NCI-H510A (cell line): ENCODE measurements at regions not wholly inside any gene's neighbourhood (a gene's known extent, or its start where the extent isn't known, plus 50 kb on each side); places are given as distances from the start of the nearest gene placed in this dataset.
"Not testable (repeated sequence)": the region's sequence is repeated elsewhere in the genome, so short reads cannot be mapped to it uniquely, and the experiment has no call there.

Source experiments
- DNase-seq: peaks from one replicate; lab custom pipeline; 2025; lab: John Stamatoyannopoulos, UW

DNA sequence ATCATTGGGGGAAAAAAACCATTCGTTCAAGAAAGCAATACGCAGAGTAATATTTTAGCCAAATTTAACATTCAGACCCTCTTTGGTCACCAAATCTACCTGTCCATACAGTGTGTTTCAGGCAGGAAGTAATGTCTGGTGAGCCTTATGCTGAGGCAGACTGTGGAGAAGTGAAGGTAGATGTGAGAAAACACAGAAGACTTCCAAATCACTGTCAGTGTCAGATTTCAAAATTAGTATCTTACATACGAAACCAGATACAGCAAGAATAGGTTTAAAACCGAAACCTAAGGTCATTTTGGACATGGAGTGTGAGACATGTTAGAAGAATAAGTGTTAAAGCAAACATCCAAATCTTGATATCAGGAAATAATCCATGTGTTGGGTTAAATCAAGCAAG is 664.5 kb upstream of the HTR2C start:
- DNase-seq: no peak

DNA sequence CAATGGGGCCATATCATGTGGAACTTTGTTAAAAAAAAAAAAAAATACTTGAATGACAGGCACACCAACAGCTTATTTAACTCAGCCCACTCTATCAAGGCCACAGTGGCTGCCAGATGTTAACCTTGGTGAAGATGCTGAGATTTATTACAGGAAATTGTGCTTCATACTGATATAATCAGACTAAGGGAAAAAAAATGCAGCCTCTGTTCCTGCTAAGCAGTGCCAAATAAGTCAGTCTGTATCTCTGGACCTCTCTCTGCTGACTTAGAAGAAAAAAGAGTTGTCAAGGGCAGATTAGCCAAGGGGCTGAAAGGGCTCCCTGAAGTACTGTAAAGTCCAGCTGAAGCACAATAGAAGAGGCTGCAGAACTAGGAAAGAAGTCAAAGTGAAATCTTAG is 677.7 kb upstream of the HTR2C start:
- no peak for DNase-seq

DNA sequence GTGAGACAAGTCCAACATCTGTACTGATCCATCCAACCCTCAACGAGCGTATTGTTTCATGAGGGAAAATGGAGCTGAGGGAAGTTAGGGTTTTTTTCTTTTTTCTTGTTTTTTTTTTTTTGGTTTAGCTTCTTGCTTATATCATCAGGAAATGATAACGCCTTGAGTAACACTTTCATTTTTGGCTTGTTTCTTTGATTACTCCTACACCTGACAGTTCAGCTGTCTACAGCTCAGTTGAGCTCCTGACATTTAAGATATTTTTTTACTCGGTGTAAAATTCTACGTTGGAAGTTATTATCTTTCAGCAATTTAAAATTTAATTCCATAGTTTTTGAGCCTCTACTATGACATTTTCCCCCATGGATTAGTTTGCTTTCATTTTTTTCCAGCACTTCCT is 691.0 kb upstream of the HTR2C start:
- DNase-seq: no peak

DNA sequence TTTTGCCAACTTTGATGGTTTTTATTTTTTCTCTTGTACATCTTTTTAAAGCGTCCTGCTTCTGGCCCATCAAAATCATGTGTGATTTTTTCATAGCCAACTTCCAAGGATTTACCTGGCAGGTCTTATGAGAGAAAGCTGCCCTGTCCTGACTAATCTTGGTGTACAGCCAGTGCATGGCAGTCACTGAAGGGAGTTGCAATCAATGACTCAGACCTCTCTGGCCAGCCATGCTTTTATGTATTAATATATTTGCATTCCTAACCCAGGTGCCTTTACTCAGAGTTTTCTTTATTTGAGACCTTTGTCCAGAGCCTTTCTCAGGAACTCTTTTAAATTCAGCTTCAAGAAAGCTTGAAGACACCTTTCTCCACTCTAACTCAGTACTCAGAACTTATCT is 691.5 kb upstream of the HTR2C start:
- DNase-seq: no peak

DNA sequence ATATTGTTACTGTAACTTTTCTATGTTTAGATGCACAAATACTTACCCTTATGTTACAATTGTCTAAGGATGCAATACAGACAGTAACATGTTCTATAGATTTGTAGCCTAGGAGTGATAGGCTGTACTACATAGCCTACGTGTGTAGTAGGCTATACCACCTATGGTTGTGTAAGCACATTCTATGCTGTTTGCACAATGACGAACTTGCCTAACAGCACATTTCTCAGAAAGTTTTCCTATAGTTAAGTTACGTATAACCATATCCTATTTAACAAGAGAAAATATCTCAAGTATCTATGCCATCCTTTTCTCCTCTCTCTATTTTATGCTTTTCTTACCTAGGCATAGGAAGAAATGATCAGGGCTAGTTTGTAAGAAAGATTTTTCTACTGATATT is 710.8 kb upstream of the HTR2C start:
- no peak for DNase-seq

DNA sequence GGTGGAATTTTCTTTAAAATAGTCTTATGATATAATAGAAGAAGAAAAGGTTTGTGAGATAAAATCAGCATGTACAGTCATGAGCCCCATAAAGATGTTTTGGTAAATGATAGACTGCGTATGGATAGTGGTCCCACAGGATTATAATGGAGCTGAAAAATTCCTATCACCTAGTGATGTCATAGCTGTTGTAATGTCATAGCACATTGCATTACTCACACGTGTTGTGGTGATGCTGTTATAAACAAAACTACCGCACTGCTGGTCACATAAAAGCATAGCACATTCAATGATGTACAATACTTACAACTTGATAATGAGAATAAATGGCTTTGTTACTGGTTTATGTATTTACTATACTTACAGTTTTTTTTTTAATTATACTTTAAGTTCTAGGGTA is 715.2 kb upstream of the HTR2C start:
- no peak for DNase-seq

DNA sequence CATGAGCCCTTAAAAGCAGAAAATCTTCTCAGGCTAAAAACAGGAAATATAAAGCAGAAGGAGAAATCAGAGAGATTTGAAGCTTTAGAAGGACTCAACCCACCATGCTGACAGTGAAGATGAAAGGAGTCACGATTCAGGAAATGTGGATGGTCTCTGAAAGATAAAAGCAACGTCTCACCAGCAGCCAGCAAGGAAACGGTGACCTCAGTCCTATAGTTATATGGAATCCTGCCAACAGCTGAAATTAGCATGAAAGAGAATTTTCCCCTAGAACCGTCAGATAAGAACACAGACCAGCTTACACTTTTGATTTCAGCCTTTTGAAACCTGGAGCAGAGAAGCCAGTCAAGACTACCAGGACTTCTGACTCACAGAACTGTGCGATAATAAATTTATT is 715.7 kb upstream of the HTR2C start:
- DNase-seq: no peak

DNA sequence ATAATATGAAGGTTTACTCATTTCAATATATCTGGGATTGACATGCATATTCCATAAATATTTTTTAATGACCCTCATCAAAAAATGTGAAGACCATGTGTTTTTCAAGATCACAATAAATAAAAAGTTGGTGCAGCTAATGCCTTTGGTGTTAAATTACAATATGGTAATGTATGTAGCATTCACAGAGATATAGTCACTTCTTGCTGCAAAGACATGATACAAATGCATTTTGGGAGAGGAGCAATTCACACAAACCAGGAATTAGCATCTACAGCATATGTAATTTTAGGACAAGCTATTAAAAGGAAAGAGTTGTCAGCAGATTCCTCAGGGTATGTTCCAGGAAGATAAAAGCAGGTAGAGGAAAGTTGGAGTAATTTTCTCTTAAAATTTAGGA is 734.5 kb upstream of the HTR2C start:
- no peak for DNase-seq

DNA sequence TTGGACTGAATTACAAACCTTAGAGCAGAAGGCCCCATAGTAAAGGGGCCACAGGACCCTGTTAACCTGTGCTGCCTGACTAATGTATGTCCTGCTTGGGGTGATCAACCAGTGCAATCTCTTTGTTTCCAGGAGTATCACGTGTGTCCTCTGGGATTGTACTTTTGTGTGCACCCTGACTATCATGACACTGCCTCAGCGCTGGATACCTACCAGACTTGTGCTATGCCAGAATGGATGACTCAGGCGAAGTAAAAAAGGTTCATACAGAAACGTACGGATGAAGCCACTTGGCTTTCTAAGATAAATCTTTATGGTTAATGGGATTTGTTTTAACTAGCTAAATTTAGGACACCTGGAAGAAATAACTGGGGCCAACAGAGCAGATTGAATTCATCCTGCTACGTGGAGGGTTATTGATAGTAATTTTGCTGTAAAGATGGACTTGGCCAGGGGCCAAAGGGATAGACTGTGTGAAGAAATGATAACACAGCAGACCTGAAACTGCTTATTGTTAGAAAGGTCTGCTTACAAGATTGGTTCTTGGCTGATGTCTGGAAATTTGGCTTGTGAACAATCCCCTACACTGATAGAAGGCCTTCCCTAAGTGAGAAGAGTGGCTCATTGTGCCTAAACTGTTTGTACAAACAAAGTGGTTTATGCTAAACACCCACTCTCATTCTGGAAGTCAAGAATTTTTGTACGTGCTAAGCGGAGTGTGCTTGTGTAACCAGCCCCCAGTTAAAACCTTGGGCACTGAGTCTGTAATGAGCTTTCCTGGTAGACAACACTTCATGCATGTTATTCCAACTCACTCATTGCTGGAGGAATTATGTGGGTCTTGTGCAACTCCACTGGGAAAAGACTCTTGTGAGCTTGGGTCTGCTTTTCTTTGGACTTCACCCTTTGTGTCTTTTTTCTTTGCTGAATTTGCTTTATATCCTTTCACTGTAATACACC is 750.5 kb upstream of the HTR2C start:
- no peak for DNase-seq

DNA sequence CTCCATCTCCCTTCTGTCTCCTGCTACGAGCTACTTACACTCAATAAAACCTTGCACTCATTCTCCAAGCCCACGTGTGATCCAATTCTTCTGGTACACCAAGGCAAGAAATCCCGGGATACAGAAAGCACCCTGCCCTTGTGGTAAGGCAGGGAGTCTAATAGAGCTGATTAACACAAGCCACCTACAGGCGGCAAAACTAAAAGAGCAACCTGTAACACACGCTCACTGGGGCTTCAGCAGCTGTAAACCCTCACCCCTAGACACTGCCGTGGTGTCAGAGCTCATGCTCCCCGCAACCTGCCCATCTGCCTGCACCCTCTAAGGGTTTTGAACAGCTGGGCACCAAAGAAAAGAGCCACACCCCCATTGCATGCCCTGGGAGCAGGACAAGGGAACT is 755.4 kb upstream of the HTR2C start:
- DNase-seq: no peak

DNA sequence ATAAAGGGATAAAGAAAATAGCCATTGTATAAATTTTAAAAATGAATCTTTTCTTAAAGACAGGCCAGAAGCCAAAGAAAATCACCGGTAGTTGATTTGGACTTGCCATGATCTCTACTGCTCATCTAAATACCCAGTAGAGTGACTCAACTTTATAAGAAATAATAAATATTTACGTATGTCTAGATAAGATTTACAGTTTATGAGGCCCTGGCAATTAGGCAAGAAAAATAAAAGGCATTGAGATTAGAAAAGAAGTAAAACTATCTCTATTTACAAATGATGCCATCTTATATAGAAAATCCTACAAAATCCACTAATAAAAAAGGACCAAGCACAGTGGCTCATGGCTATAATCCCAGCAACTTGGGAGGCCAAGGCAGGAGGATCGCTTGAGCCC is 765.5 kb upstream of the HTR2C start:
- no peak for DNase-seq

DNA sequence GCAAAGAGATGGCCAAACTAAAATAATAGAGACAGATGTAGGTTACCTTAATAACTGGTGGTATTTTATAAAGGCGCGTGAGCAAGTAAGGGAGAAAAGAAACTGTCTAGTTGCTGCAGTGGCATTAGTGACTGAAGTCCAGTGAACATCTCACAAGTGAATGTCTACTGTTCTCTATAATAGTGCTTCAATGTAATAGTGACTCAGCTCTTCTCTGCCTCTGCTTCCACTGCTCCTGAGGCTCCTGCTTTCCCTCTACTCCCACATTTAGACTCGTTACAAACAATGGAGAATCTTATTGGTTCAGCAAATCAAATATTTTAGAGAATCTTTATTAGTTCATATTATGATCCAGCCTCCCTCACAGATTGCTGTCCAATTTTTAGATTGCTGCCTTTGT is 779.1 kb upstream of the HTR2C start:
- DNase-seq: no peak

DNA sequence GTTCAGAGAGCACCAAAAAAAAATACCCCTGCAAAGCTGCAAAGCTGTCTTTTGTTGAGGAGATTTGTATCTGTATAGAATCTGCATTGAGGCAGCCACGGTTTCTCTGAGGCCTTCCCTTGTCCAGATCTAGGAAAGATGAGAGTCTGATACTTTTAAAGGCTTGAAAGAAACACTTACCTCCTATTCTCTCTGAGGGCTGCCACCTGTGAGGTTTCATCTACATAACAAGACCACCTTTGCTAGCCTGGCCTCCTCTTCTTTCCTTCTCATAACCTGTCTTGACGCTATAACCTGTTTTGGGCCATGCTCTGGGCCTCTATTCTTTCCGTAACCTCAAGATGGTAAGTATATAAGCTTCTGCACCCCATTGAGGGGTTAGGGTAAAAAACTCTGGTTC is 779.6 kb upstream of the HTR2C start:
- no peak for DNase-seq

DNA sequence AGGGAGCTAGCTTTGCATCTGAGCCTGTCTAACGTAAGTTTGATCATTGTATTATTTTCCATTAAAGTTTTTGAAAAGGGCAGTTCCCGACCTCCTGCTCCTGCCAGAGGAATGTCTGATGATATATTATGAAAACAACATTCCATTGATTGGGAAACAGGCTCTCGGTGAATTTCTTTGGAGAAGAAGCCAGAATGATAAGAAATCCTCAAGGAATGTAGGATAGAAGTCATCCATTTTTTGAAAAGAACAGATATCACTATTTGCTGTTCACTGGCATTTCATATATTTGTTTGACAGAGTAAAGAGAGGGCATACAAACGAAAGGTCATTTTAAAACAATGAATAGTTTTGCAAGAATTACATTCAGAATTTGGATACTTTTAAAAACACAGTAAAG is 781.0 kb upstream of the HTR2C start:
- no peak for DNase-seq

DNA sequence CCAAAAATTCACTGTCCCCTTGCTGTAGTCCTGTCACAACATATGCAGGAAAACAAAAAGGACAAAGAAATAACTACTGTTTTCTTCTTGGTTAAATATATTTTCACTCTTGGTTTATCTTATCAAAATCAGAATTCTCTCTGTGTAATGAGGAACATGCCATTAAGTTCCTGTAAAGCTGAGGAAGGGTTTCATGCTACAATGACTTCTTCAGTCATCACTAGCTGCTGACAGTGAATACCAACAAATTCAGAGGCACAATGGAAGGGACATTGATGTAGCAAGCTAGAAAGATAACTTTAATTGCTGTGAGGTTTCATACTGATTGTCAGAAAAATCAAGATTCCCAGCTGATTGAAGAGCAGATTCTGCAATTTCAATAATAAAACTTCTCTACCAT is 782.9 kb upstream of the HTR2C start:
- DNase-seq: no peak

DNA sequence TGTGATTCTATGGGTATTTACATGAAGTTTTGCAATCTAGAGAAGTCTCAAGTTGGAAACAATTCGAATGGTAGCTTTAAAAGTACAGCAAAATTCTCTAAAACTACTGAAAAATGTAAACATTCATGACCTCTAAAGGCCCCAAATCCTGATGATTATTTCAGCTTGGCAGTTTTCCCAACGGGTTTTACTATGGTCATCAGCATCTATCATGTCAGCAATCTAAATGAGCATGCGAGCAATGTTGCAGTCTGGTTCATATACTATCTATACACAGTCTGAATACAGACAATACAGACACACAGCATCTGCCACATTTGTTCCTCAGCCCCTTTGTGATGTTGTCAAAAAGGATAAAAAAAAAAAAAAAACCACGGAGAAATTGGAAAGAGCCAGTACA is 790.3 kb upstream of the HTR2C start:
- DNase-seq: no peak

DNA sequence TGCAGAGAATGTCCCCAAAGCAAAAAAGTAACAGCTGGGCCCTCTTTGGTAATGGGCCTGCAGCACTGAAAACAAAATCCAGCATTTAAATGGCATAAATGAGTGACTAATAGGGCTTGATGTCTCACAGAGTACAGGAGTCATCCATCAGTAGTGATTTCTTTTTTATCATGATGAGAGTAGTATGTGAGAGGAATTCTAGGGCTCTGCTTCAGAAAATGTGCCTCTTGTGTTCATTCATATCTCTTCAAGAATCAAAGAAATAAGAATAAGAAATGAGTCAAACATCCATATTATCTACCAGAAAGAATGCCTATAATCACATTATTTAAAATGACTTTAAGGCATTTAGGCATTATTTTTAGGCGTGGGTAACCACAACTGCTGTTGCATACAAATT is 792.9 kb upstream of the HTR2C start:
- DNase-seq: no peak

DNA sequence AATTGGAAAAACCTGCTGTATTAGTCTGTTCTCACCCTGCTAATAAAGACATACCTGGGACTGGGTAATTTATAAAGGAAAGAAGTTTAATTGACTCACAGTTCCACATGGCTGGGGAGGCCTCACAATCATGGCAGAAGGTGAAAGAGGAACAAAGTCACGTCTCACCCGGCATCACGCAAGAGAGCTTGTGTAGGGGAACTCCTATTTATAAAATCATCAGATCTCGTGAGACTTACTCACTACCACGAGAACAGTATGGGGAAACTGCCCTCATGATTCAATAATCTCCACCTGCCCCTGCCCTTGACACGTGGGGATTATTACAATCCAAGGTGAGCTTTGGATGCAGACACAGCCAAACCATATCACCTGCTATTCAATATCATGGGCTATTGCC is 799.1 kb upstream of the HTR2C start:
- DNase-seq: not testable (repeated sequence)

DNA sequence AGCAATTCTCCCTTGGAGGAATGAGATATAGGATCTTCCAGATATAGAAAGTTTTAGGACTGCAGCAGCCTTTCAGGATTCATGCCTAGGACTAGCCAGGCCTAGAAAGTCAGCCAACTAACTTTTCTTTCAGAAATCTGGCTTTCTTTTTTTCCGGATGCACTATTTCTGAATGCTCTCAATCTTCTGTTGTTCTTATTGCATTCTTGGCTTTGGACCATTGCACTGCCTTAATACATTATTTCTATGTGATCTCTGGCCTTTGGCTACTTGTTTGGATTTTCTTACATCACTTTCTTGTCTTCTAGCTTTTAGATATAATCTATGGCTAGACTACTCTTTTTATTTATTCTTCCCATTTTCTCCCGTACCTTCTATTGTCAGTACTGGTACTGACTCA is 813.1 kb upstream of the HTR2C start:
- no peak for DNase-seq

DNA sequence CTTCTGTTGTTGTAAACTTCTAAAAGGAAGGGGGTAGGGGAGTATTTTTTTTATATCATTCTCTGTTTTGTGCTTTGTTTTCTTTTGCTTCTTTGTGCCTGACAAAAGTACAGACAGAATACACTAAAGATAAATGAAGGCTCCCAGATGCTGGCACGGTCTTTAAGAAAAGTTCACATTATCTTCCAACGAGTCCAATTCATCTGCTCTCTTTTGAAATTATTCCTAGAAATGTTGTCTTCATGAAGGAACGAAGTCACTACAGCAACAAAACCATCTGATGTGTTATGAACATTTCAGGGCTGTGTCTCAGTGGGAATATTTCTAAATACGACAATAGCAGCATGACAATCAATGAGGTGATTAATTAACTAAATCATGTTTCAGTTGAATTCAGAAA is 813.8 kb upstream of the HTR2C start:
- DNase-seq: no peak

DNA sequence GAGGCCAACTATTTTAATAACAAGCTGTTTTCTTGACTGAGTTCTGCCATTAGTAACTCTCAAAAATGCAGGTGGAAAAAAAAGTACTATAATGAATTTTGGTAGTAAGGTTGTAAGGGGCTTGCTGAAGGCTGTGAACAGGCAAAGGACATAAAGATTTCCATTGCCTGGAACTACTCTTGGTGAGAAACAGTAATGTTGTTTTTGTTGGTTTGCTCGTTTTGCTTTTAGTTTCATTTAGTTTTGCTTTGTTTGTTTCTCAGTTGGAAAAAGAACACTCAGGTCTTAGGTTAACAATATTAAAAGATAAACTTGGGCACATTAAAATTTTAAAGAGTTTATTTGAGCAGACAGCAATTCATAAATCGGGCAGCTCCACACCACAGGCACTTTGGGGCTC is 824.5 kb upstream of the HTR2C start:
- DNase-seq: no peak

DNA sequence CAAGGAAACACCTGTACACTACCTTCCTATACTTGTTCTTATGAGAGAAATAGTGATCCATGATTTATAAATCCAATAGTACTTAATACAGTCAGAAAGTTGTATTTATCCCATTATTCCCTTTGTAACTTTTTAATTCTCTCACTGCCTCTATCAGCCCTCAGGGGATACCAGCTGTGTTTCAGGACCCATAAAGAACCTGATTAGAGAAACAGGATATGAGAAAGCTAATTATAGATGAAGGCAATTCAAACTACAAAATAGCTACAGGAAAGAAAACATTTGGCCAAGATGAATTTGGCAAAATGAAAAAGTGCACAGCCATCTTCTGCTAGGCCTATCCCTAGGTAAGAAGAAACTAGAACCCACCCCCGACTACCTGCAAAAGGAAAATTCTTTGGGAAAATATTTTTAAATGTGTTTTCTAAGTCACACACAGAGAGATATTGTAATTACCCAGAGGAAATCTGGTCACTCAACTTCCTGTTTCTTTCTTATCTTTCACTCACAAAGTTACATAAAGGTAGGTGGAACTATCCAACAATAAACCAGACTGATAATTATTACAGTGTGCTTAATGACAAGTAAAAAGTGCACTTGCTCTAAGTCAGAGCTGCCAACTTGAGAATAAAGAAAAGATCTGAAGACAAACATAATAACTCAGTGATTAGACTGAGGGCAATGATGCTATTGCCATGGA is 836.5 kb upstream of the HTR2C start:
- no peak for DNase-seq

DNA sequence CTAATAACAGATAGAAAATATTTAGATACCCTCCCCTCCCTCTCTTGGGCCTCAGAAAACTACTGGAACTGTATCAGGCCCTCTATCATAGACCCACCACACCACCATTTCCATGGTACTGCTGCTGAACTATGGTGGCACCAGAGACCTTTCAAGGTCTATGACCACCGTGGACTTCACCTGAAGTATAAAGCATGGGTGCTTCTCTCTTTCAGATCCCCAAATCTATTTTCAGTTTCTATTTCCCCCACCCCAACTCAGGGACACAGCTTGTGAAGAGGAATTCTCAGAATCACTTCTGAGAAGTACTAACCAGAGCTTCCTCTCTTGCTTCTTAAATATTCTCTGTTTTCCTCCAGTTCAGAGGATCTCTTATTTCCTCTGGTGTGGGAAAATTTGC is 840.8 kb upstream of the HTR2C start:
- DNase-seq: no peak

DNA sequence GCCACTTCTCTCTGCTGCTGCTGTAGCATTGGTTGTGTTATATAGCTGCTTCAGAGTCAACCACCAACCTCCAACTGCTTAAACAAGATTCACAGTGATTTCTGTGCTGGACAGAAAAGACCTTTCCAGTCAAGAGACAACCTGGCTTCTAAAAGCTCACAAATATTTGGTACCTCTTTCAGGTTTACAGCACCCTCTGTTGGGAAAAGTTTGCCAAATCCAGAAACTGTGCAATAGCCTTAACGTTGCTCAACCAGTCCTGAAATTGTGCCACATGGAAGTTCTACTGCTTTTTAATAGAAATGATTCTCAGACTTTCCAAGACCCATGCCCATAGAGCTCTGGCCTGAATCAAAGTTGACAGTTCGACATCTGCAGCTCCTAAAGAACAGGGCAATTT is 842.1 kb upstream of the HTR2C start:
- no peak for DNase-seq
